K562 (cell line): ENCODE measurements at regions not wholly inside any gene's neighbourhood (a gene's known extent, or its start where the extent isn't known, plus 50 kb on each side); places are given as distances from the start of the nearest gene placed in this dataset.
A peak's percentile ranks its signal among the peaks of the same experiment; 100 is the strongest.

ENCODE experiments used
- ATAC-seq: fragments of 200-7000 bp; cut with Tn5 transposase; 3 replicates; pipeline ENCODE4 v1.9.1; 2020; ENCODE audit warnings: moderate library complexity
- BruUV-seq: library from RNA; stranded (reverse); fragments of 400-500 nt; replicated peaks from 2 replicates; lab custom pipeline; 2021; lab: Mats Ljungman, UMichigan
- CTCF ChIA-PET: fragments of 300-600 bp; formaldehyde crosslinking; extraction: SDS; loops from one replicate; lab custom pipeline; 2021; ENCODE audit warnings: low intra/inter-chr PET ratio; lab: Yijun Ruan, JAX
- POLR2A ChIA-PET: fragments of 300-600, 350-650 bp; sonication (Branson Sonifier 250); formaldehyde crosslinking; extraction: SDS; loops from one replicate; lab custom pipeline; 2021; ENCODE audit warnings: antibody characterized with exemption, inconsistent platforms; lab: Yijun Ruan, JAX
- DNase-seq, 4 experiments: peaks; one replicate each; pipeline versions ENCODE4 v3.0.0 to v3.0.0-alpha.2; 2011 to 2018; ENCODE audit warnings: low spot score in 3 of 4, mixed read lengths in 3 of 4; ENCODE audit errors: extremely low read depth in 1 of 4
- FAIRE-seq: peaks from 2 replicates; lab custom pipeline; 2011; peaks lifted over from hg19 to GRCh38; lab: Jason Lieb, UNC
- H2AFZ ChIP-seq: 2 replicates; pipeline ENCODE4 v1.6.0; 2011; ENCODE audit warnings: low read depth, low read length, control low read depth, inconsistent platforms
- H3K27ac ChIP-seq: fragments of 200-600 bp; 3 replicates; pipeline ENCODE4 v1.8.0; 2011; ENCODE audit warnings: low read depth, mild to moderate bottlenecking, control low read depth, inconsistent platforms, low read length, moderate library complexity, mixed read lengths; ENCODE audit errors: extremely low read depth
- H3K27me3 ChIP-seq, 2 experiments: fragments of 300-600 bp in 1 of 2; 2 replicates in 1 of 2; 3 replicates in 1 of 2; pipeline versions ENCODE4 v1.6.0 to v1.8.0; 2011; ENCODE audit warnings: inconsistent platforms in 2 of 2, low read length in 2 of 2, mild to moderate bottlenecking in 1 of 2, mixed read lengths in 1 of 2, moderate library complexity in 1 of 2; ENCODE audit not compliant: control insufficient read depth in 2 of 2, insufficient read depth in 2 of 2
- H3K36me3 ChIP-seq: fragments of 300-600 bp; 3 replicates; pipeline ENCODE4 v1.8.0; 2011; ENCODE audit warnings: mild to moderate bottlenecking, low read length, inconsistent platforms; ENCODE audit not compliant: control insufficient read depth, insufficient read depth
- H3K4me1 ChIP-seq, 2 experiments: fragments of 200-600 bp in 1 of 2; replicated peaks in 1 of 2; 2 replicates in 1 of 2; 3 replicates in 1 of 2; pipeline versions ENCODE4 v1.5.1 to v1.8.0; 2011; ENCODE audit warnings: inconsistent platforms in 2 of 2, low read length in 2 of 2, mild to moderate bottlenecking in 1 of 2, mixed read lengths in 1 of 2, moderate library complexity in 1 of 2; ENCODE audit not compliant: control insufficient read depth in 2 of 2, insufficient read depth in 2 of 2
- H3K4me2 ChIP-seq: 2 replicates; pipeline ENCODE4 v1.6.1; 2011; ENCODE audit warnings: low read length, control low read depth, inconsistent platforms, mixed read lengths; ENCODE audit not compliant: insufficient read depth
- H3K4me3 ChIP-seq: fragments of 200-600 bp; sonication (generic), shearing (Covaris generic); 2 replicates; pipeline ENCODE4 v1.5.1; 2016; ENCODE audit warnings: control low read depth, inconsistent platforms
- H3K79me2 ChIP-seq: fragments of 200-600 bp; 3 replicates; pipeline ENCODE4 v1.8.0; 2011; ENCODE audit warnings: low read length, inconsistent platforms; ENCODE audit not compliant: control insufficient read depth, insufficient read depth
- H3K9ac ChIP-seq, 2 experiments: 2 replicates each; pipeline versions ENCODE4 v1.6.0 to v1.6.1; 2011; ENCODE audit warnings: low read depth in 2 of 2, low read length in 2 of 2, control low read depth in 1 of 2, inconsistent platforms in 1 of 2, mild to moderate bottlenecking in 1 of 2, mixed read lengths in 1 of 2; ENCODE audit not compliant: insufficient read depth in 1 of 2
- H3K9me1 ChIP-seq: one replicate; pipeline ENCODE4 v1.6.0; 2011; ENCODE audit warnings: inconsistent platforms, mild to moderate bottlenecking, low read length, moderate library complexity; ENCODE audit not compliant: control insufficient read depth, insufficient read depth
- H3K9me3 ChIP-seq: replicated peaks from 2 replicates; pipeline ENCODE4 v1.5.1; 2011; ENCODE audit warnings: low read depth, low read length, inconsistent platforms; ENCODE audit not compliant: control insufficient read depth, insufficient read depth
- H4K20me1 ChIP-seq: replicated peaks from 2 replicates; pipeline ENCODE4 v1.6.1; 2011; ENCODE audit warnings: low read length, inconsistent platforms, mixed read lengths; ENCODE audit not compliant: control insufficient read depth, insufficient read depth
- PHB ChIP-seq: fragments of 250-450 bp; sonication (Bioruptor Pico); IDR thresholded peaks from 2 replicates; pipeline ENCODE4 v1.5.0; 2021
- PHF20 ChIP-seq: fragments of 450-650 bp; IDR thresholded peaks from 2 replicates; pipeline ENCODE4 v1.6.1; 2018; ENCODE audit not compliant: partially characterized antibody
- SOX6 ChIP-seq: fragments of 450-650 bp; IDR thresholded peaks from 2 replicates; pipeline ENCODE4 v1.6.1; 2014; ENCODE audit warnings: mild to moderate bottlenecking
- ZNF174 ChIP-seq: fragments of 250-450 bp; sonication (Bioruptor Pico); IDR thresholded peaks from 2 replicates; pipeline ENCODE4 v1.4.0; 2020; ENCODE audit warnings: mild to moderate bottlenecking
- WGBS: fragments of 100-300 bp; shearing (Covaris generic); methylation state at CpG from one replicate; pipeline ENCODE4 v1.1.6; 2016; ENCODE audit warnings: low coverage, mixed read lengths; ENCODE audit not compliant: insufficient coverage; ENCODE audit errors: missing lambda C conversion rate; 5-methylcytosine and 5-hydroxymethylcytosine counted together
- in situ Hi-C: fragments of 300-500 bp; cut with MboI; formaldehyde crosslinking; loops from 4 replicates; pipeline ENCODE4 v1.15.0; 2018; ENCODE audit warnings: inconsistent platforms, mixed read lengths
- intact Hi-C: fragments of 100-400 bp; cut with micrococcal nuclease; formaldehyde crosslinking; loops from 2 replicates; pipeline ENCODE4 v1.14.2; 2022
- TF ChIP-seq, protein P1 (sequence below): fragments of 450-650 bp; formaldehyde crosslinking; conservative IDR thresholded peaks from 2 replicates; pipeline ENCODE4 v1.4.0; 2022; ENCODE audit warnings: mild to moderate bottlenecking, missing genetic modification characterization

DNA sequence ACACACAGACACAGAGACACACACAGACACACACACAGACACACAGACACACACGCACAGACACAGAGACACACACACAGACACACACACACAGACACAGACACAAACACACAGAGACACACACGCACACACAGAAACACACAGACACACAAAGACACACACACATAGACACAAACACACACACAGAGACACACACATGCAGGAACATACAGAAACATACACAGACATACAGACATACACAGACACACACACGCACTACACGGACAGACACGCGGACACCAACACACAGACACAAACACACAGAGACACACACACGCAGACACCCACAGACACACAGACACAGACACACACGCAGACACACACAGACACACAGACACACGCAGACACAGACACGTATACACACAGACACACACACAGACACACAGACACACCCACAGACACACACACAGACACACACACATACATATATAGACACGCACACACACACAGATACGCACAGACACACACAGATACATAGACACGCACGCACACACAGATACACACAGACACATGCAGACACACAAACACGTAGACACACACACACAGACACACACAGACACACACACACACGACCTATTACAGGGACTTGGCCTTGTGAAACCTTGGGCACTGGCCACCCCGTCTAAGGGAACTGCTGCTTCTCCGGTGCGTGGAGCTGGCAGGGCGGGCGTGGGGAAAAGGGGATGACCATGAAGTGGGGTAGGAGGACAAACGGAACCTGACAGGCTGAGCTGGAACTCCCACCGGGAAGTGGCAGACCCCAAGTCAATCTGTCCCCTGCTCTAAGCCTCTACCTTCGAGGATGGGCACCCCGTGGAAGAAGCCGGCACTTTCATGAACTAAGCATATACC lies 211.4 kb downstream of the TFCP2L1 start:
- DNase-seq (no peak), ATAC-seq (no peak), FAIRE-seq (peak; percentile 73)
- Histone ChIP-seq H3K9me1 (peaks cover 2% of the 10 kb centered on the region), H3K4me1 (peaks cover 0 to 21% of the 10 kb centered on the region in 2 experiments; a peak in 2 of 5 replicates), H3K4me2 (no peak overlapping the region), H3K36me3 (no peaks in the 10 kb centered on the region), H3K9me3 (no peaks in the 10 kb centered on the region), H3K79me2 (no peaks in the 10 kb centered on the region), H2AFZ (no peak overlapping the region), H3K4me3 (no peak overlapping the region), H3K27ac (no peak overlapping the region), H3K9ac (peak overlapping the region in 1 of 2 experiments; percentile 10; a peak in 1 of 4 replicates), H4K20me1 (peaks cover 29% of the 10 kb centered on the region), H3K27me3 (peaks cover 1 to 50% of the 10 kb centered on the region in 2 experiments; a peak in 4 of 5 replicates)
- ChIA-PET CTCF (interaction anchor here (1.2 kb wide), 1 partner anchor 379 kb away, joined by 5 read pairs; no protein-coding TSS in a partner anchor), POLR2A (interaction anchor here (0.9 to 1.6 kb wide), 9 partner anchors 7 to 372 kb away, joined by 3 to 5 read pairs (median 4); no protein-coding TSS in a partner anchor)
- peak; percentile 16 for TF ChIP-seq PHF20
- no peak for TF ChIP-seq ZNF174
- TF ChIP-seq, protein P1, sequence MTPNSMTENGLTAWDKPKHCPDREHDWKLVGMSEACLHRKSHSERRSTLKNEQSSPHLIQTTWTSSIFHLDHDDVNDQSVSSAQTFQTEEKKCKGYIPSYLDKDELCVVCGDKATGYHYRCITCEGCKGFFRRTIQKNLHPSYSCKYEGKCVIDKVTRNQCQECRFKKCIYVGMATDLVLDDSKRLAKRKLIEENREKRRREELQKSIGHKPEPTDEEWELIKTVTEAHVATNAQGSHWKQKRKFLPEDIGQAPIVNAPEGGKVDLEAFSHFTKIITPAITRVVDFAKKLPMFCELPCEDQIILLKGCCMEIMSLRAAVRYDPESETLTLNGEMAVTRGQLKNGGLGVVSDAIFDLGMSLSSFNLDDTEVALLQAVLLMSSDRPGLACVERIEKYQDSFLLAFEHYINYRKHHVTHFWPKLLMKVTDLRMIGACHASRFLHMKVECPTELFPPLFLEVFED (CRISPR knock-in tag), result 0 out of 2 replicates have a peak, but pooled peaks have one; percentile 59
- TF ChIP-seq PHB (CRISPR knock-in tag), result no peak
- no peak for TF ChIP-seq SOX6
- 51% methylated on average over 26 of the region's 26 CpGs for WGBS
- intact Hi-C loops, result loop anchor here (10.0 kb wide), 1 partner anchor 189 kb away; no protein-coding TSS in a partner anchor
- in situ Hi-C loops, result no loop called here
- BruUV-seq, result no TSS peak
